ENCODE measurements at regions not wholly inside any gene's neighbourhood (a gene's known extent, or its start where the extent isn't known, plus 50 kb on each side); places are given as distances from the start of the nearest gene placed in this dataset.

DNA sequence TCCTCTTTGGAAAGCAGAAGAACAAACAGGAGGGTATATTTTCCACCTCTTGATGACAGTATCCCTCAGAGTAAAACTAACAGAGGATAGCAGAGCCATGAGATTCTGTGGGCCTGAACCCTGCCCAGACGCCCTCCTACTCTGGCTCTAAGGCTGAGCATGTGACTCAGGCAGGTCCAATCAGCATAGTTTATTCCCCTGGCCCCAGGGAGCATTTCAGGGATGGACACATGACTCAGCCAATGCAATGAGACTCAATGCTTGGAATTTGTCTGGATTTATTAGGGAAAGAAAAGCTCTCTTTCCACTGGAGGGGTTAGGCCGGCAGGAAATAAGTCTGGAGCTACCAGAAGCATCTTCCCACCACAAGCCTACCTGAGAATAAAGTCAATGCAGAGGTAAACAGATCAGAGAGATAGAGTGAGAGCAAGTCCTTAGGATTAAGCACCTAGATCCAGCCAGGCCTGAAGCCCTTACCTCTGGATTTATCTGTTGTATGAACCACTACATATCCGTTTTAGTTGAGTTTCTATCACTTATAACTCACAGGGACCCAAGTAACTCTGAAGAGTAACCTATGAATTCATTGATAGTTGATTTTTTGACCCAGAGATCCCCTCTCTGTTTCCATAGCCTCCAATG, 68.2 kb upstream of the EYA2 start:
- Mint-ChIP-seq H3K4me3 (no peak overlapping the region), H3K9me3 (peaks cover 4% of the 10 kb centered on the region), H3K4me1 (no peaks in the 10 kb centered on the region), H3K36me3 (no peaks in the 10 kb centered on the region), H3K27me3 (peaks cover 12% of the 10 kb centered on the region), H3K27ac (no peak overlapping the region)
- ATAC-seq (ENCODE audit: low read depth) = no peak
- DNase-seq (ENCODE audit: low spot score in 2 of 2) = no peak

DNA sequence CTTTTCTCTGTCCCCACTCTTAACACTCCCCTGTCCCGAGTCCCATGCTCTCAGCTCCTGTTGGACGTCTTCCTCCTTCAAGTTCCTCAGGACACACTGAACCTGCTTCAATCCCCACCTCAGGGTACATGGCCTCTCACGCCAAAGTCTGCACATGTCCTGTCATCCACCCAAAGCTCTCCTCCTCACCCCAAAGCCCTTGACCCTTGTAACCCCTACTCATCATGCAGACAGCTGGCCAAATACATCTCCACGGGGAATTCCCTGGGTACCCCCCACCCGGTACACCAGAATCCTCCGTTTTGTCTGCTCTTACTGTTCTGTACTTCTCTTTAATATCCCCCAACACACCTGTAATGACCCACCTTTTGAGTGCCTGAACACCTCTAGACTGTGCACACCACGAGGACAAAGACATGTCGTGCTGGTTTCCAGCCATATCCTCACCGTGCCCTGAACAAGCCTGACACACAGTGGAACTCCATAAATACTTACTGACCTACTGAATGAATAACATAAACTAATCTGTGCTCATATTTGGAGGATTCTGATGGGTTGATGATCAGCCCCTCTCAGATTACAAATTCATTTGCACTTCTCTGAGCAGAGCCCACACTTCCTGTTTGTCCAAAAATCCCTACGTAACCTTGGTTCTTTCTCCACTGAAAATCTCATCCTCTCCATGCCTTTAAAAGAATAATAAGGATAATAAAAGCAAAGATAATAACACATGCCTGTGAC, 66.8 kb upstream of the EYA2 start:
- Mint-ChIP-seq H3K9me3 (peaks cover 4% of the 10 kb centered on the region), H3K27me3 (peaks cover 12% of the 10 kb centered on the region), H3K27ac (no peak overlapping the region), H3K36me3 (no peaks in the 10 kb centered on the region), H3K4me1 (no peaks in the 10 kb centered on the region), H3K4me3 (no peak overlapping the region)
- no peak for DNase-seq (ENCODE audit: low spot score in 2 of 2)
- no peak for ATAC-seq (ENCODE audit: low read depth)

DNA sequence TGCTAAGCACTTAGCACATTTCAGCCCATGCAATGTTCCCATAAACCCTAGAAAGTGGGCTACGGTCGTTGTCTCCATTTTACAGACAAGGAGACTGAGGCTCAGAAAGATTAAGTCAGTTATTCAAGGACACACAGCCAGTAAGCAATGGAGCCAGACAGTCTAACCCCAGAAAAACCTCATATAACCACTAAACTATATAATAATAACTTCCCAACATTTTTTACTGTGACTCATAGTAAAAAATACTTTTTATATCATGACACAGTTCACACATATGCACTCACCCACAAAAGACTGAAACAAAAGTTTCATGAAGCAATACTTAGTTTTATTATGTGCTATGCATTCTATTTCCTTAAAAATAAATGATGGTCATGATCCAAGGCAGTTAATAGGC, 66.2 kb upstream of the EYA2 start:
- no peaks in the 10 kb centered on the region for H3K4me1 Mint-ChIP-seq
- H3K36me3 Mint-ChIP-seq = no peaks in the 10 kb centered on the region
- H3K9me3 Mint-ChIP-seq = peaks cover 4% of the 10 kb centered on the region
- peaks cover 12% of the 10 kb centered on the region for H3K27me3 Mint-ChIP-seq
- DNase-seq (ENCODE audit: low spot score in 2 of 2) (no peak), ATAC-seq (ENCODE audit: low read depth) (no peak)
- no peak overlapping the region for H3K27ac Mint-ChIP-seq
- H3K4me3 Mint-ChIP-seq = no peak overlapping the region

DNA sequence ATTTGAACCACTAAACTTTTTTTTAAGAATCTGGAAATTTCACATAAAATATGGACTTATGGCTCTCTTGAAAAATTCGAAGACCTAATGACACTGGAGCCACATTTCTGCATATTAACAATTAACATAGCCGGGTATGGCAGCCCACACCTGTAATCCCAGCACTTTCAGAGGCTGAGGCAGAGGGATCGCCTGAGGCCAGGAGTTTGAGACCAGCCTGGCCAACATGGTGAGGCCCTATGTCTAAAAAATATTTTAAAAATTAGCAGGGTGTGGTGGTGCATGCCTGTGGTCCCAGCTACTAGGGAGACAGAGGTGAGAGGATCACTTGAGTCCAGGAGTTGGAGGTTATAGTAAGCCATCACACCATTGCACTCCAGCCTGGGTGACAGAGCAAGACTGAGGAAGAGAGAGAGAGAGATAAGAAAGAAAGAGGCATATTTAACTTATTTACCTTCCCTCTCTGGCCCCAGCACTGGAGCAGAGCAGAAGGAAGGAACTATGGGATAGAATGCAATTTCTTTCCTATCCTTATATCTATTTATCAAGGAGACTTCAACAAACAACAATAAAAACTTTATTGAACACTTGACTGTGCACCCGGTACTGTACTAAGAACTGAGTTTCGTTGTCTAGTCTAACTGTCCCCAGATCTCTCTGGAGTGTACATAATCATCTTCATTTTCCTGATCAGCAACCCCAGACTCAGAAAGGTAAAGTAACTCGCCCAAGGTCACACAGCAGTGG, 63.6 kb upstream of the EYA2 start:
- Mint-ChIP-seq H3K27ac (no peak overlapping the region), H3K27me3 (peaks cover 12% of the 10 kb centered on the region), H3K4me3 (no peak overlapping the region), H3K36me3 (no peaks in the 10 kb centered on the region), H3K9me3 (peaks cover 1% of the 10 kb centered on the region), H3K4me1 (no peaks in the 10 kb centered on the region)
- DNase-seq (ENCODE audit: low spot score in 2 of 2) (no peak), ATAC-seq (ENCODE audit: low read depth) (no peak)

DNA sequence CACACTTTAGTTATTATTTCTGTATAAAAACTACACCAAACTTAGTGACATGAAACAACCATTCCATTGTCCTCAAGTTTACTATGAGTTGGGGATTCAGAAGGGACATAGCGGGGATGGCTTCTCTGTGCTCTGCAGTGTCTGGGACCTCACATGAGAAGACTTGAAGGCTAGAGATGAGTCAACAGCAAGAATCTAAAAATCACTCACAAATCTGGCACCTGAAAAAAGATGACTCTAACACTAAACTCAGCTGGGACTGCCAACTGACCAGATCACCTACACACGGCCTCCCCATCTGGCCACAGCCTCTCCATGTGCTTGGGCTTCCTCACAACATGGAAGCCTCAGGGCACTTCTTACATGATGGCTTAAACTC, 63.0 kb upstream of the EYA2 start:
- peaks cover 1% of the 10 kb centered on the region for H3K9me3 Mint-ChIP-seq
- no peaks in the 10 kb centered on the region for H3K4me1 Mint-ChIP-seq
- H3K27me3 Mint-ChIP-seq = peaks cover 14% of the 10 kb centered on the region
- ATAC-seq (ENCODE audit: low read depth) (no peak), DNase-seq (ENCODE audit: low spot score in 2 of 2) (no peak)
- no peak overlapping the region for H3K4me3 Mint-ChIP-seq
- no peak overlapping the region for H3K27ac Mint-ChIP-seq
- no peaks in the 10 kb centered on the region for H3K36me3 Mint-ChIP-seq

DNA sequence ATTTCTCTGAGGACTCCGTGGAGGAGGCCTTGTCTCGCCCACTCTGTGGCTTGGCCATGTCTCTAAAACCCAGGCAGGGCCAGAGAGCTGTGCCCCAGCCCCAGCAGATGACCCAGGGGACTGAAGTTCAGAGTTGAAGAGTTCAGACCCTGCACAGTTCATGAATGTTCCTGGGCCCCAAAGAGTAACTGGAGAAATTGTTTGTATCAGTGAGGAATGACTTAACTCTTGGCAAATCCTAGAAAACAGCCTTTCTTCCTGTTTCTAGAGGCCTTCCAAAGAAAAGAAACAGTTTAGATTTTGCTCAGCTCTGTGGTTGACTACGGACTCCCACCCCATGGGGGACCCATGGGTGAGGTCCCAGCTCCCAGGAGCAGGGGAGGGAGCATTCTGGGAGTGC, 62.1 kb upstream of the EYA2 start:
- Mint-ChIP-seq H3K27me3 (peaks cover 15% of the 10 kb centered on the region), H3K9me3 (no peaks in the 10 kb centered on the region)
- no peak for ATAC-seq (ENCODE audit: low read depth)

DNA sequence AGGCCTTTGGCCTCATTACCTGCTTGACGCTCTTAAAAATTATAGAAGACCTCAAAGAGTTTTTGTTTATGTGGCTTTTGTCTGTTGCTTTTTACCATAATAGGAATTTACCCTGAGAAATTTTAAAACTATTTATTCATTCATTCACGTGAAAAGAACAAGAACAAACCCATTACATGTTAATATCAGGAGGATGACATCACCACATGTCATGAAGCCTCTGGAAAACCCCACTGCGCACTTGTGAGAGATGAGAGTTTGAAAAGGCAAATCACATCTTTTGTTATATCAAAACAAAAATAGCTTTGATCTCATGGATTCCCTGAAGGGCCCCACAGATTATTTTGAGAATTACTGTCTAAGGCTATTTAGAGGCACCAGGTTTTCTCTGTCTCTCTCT, 61.3 kb upstream of the EYA2 start:
- Mint-ChIP-seq H3K9me3 (no peaks in the 10 kb centered on the region), H3K4me3 (no peak overlapping the region), H3K4me1 (peaks cover 2% of the 10 kb centered on the region), H3K36me3 (no peaks in the 10 kb centered on the region), H3K27me3 (peaks cover 10% of the 10 kb centered on the region), H3K27ac (no peak overlapping the region)
- no peak for DNase-seq (ENCODE audit: low spot score in 2 of 2)
- ATAC-seq (ENCODE audit: low read depth) = peak; percentile 17

More for the DNA sequence above, 62.1 kb upstream of the EYA2 start:
- Mint-ChIP-seq H3K4me1 (peaks cover 2% of the 10 kb centered on the region), H3K36me3 (no peaks in the 10 kb centered on the region), H3K27ac (no peak overlapping the region), H3K4me3 (no peak overlapping the region)
- DNase-seq (ENCODE audit: low spot score in 2 of 2) = peak in 1 of 2 donors; percentile 0

DNA sequence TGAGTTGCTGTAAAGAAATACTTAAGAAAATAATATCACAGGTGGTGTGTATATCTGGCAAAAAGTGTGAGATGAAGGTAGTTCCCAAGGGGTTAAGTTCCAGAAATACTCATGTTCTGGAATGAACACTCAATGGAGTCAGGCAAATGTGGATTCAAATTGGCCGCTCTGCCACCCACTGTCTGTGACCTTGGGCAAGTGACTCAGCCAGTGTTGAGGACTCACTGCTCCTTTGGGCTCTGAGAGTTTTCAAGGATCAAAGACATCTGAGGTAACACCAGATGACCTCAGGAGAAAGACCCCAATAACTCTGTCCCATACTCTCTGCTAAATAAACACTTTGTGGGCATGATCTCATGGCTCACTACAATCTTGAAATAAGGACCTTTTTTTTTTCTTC, 59.2 kb upstream of the EYA2 start:
- Mint-ChIP-seq H3K9me3 (no peaks in the 10 kb centered on the region), H3K27ac (no peak overlapping the region), H3K27me3 (peaks cover 6% of the 10 kb centered on the region), H3K36me3 (no peaks in the 10 kb centered on the region), H3K4me1 (peaks cover 2% of the 10 kb centered on the region), H3K4me3 (no peak overlapping the region)
- DNase-seq (ENCODE audit: low spot score in 2 of 2) (no peak), ATAC-seq (ENCODE audit: low read depth) (no peak)

DNA sequence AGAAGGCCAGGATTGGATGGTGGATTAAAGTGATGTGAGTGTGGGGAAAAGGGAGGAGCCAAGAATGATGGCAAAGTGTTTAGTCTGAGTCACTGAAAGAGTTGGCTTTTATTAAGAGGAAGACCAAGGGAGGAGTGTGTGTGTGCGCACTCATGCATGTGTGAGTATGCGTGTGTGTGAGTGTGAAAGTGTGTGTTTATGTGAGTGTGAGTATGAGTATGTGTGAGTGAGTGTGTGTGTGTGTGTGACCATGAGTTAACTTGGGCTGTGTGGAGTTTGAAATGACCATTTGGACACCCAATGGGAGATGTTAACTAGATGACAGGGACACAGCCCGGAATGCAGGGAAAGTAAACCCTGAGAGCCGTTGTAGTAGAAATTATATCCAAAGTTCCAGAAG, 57.6 kb upstream of the EYA2 start:
- no peak for DNase-seq (ENCODE audit: low spot score in 2 of 2)
- ATAC-seq (ENCODE audit: low read depth) = no peak
- no peak overlapping the region for H3K27ac Mint-ChIP-seq
- no peaks in the 10 kb centered on the region for H3K36me3 Mint-ChIP-seq
- H3K4me3 Mint-ChIP-seq = no peak overlapping the region
- H3K27me3 Mint-ChIP-seq = peaks cover 6% of the 10 kb centered on the region
- peaks cover 2% of the 10 kb centered on the region for H3K4me1 Mint-ChIP-seq
- H3K9me3 Mint-ChIP-seq = no peaks in the 10 kb centered on the region

DNA sequence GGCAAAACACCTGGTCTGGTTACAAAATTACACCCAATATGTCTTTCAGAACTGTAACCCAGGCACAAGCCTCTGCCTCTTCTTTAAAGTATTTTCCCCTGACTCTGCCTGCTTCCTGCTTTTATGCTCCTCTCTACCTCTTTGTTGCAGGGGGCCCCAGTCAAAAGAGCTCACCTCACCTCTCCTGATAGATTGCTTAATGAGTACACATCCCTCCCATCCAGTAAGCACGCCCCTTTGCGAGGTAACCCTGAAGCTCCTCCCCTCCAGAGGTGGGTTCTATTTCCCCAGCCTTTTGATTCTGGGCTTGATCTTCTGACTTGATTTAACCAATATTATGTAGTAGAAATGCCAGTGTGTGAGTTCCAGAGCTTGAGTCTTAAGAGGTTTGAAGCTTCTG, 56.6 kb upstream of the EYA2 start:
- ATAC-seq (ENCODE audit: low read depth) (no peak), DNase-seq (ENCODE audit: low spot score in 2 of 2) (no peak)
- Mint-ChIP-seq H3K27ac (no peak overlapping the region), H3K4me1 (peaks cover 2% of the 10 kb centered on the region), H3K36me3 (no peaks in the 10 kb centered on the region), H3K9me3 (no peaks in the 10 kb centered on the region), H3K27me3 (peaks cover 6% of the 10 kb centered on the region), H3K4me3 (no peak overlapping the region)

DNA sequence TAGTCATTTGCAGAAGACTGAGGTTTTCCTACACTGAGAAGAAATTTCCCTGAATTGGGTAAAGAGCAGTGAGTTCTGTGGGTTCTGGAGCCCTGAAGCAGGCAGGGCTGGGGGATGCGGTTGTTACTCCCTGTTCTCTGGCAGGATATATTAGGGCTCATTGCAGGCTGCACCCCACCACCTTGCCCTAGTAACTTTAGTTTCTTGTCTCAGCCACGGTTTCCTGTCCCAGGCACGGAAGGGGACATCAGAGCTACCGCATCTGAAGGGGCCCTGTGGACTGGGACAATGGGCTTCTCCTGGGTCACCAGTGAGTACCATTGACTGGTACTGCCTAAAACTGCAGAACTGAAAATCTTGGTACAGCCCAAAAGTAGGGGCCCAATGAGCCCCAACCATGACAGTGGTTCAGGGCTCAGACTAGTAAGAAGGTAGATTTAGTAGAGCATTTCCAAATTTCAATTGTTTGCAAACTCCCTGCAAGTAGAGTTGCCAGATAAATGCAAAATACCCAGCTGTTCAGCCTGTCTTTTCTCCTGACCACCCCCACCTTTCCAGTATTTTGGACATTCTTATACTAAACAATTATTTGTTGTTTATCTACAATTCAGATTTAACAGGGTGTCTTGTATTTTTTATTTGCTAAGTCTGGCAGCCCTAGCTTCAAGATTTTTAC, 54.5 kb upstream of the EYA2 start:
- H3K36me3 Mint-ChIP-seq = no peaks in the 10 kb centered on the region
- peaks cover 9% of the 10 kb centered on the region for H3K27me3 Mint-ChIP-seq
- no peak overlapping the region for H3K27ac Mint-ChIP-seq
- DNase-seq (ENCODE audit: low spot score in 2 of 2) (no peak), ATAC-seq (ENCODE audit: low read depth) (no peak)
- H3K4me1 Mint-ChIP-seq = peaks cover 2% of the 10 kb centered on the region
- no peaks in the 10 kb centered on the region for H3K9me3 Mint-ChIP-seq
- H3K4me3 Mint-ChIP-seq = no peak overlapping the region
